ENCODE measurements at regions not wholly inside any gene's neighbourhood (a gene's known extent, or its start where the extent isn't known, plus 50 kb on each side); places are given as distances from the start of the nearest gene placed in this dataset.

DNA sequence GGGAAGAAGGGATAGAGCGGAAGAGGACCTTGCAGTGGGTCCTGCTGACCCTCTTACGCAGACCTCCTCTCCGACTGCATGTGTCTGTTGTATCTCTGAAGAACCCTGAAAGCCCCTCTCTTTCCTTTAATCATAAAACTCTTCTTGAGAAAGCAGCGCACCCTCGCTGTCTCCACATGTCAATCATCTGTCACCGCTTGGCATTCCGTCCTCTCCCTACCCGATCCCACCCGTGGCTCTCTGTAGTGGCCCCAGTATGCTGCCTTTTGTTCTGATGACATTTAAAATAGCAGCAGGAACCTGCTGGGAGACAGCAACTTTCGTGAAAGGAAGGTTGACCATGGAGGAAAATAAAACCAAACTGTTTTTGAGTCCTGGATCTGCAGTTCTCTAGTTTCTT, 582.9 kb upstream of the SALL3 start:
- Histone ChIP-seq H3K9me3 (ENCODE audit: control insufficient read depth, insufficient read depth, low read length) (peaks cover 3% of the 10 kb centered on the region; the same call in 1 of the 2 replicates), H3K9me2 (replicated peaks; ENCODE audit: control insufficient read depth, low read length) (no peaks in the 10 kb centered on the region), H3K4me2 (ENCODE audit: low read length) (no peak overlapping the region), H3K4me3 (ENCODE audit: low read length) (no peak overlapping the region), H3K27ac (ENCODE audit: low read depth, low read length) (no peak overlapping the region), H4K20me1 (ENCODE audit: control insufficient read depth, insufficient read depth, low read depth, low read length) (no peaks in the 10 kb centered on the region), H3K27me3 (ENCODE audit: control insufficient read depth, low read length) (no peaks in the 10 kb centered on the region), H3K36me3 (ENCODE audit: control insufficient read depth, low read length) (no peaks in the 10 kb centered on the region), H3K79me2 (ENCODE audit: control insufficient read depth, low read length) (no peaks in the 10 kb centered on the region), H3F3A (ENCODE audit: control insufficient read depth, insufficient read depth) (no peaks in the 10 kb centered on the region), H3K4me1 (ENCODE audit: control insufficient read depth, low read length) (no peaks in the 10 kb centered on the region)
- no peak for TF ChIP-seq EZH2phosphoT487 (IDR thresholded peaks at IDR 0.05; ENCODE audit: borderline replicate concordance, low read length)
- TF ChIP-seq, protein P1, sequence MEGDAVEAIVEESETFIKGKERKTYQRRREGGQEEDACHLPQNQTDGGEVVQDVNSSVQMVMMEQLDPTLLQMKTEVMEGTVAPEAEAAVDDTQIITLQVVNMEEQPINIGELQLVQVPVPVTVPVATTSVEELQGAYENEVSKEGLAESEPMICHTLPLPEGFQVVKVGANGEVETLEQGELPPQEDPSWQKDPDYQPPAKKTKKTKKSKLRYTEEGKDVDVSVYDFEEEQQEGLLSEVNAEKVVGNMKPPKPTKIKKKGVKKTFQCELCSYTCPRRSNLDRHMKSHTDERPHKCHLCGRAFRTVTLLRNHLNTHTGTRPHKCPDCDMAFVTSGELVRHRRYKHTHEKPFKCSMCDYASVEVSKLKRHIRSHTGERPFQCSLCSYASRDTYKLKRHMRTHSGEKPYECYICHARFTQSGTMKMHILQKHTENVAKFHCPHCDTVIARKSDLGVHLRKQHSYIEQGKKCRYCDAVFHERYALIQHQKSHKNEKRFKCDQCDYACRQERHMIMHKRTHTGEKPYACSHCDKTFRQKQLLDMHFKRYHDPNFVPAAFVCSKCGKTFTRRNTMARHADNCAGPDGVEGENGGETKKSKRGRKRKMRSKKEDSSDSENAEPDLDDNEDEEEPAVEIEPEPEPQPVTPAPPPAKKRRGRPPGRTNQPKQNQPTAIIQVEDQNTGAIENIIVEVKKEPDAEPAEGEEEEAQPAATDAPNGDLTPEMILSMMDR (IDR thresholded peaks at IDR 0.05; ENCODE audit: low read depth, low read length, poor library complexity, severe bottlenecking), result no peak

DNA sequence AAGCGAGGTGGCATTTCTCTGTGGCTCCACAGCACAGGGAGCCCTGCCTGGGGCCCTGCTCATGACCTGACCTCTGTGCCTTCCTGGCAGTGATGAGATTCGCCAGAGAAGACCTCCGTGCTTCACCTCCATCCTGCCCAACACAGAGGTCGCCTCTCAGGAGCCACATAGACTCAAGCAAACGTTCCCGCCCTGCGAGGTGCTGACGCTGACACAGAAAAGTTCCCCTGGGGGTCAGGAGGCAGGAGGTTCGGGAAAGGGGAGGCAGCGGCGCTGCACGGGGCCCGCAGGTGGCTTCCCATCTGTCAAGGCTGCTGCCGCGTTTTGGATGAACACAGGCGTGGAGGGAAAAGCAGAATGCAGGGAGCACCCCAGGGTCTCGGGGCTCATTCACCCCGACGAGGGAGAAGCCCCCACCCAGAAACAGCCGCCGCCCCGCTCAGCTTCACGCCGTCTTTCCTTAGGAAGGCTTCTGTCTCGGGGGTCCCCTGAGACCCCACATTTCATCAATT, 579.6 kb upstream of the SALL3 start:
- H4K20me1 ChIP-seq (ENCODE audit: control insufficient read depth, insufficient read depth, low read depth, low read length), result no peaks in the 10 kb centered on the region
- no peak overlapping the region for H3K4me3 ChIP-seq (ENCODE audit: low read length)
- H3K36me3 ChIP-seq (ENCODE audit: control insufficient read depth, low read length), result no peaks in the 10 kb centered on the region
- no peak overlapping the region for H3K4me2 ChIP-seq (ENCODE audit: low read length)
- no peaks in the 10 kb centered on the region; the same call in 1 of the 2 replicates for H3K9me3 ChIP-seq (ENCODE audit: control insufficient read depth, insufficient read depth, low read length)
- no peaks in the 10 kb centered on the region for H3K9me2 ChIP-seq (replicated peaks; ENCODE audit: control insufficient read depth, low read length)
- no peak overlapping the region for H3K27ac ChIP-seq (ENCODE audit: low read depth, low read length)
- H3K27me3 ChIP-seq (ENCODE audit: control insufficient read depth, low read length), result no peaks in the 10 kb centered on the region
- no peaks in the 10 kb centered on the region for H3K79me2 ChIP-seq (ENCODE audit: control insufficient read depth, low read length)
- no peaks in the 10 kb centered on the region for H3F3A ChIP-seq (ENCODE audit: control insufficient read depth, insufficient read depth)
- TF ChIP-seq, protein P1 (IDR thresholded peaks at IDR 0.05; ENCODE audit: low read depth, low read length, poor library complexity, severe bottlenecking), result no peak
- TF ChIP-seq EZH2phosphoT487 (IDR thresholded peaks at IDR 0.05; ENCODE audit: borderline replicate concordance, low read length), result no peak
- no peaks in the 10 kb centered on the region for H3K4me1 ChIP-seq (ENCODE audit: control insufficient read depth, low read length)

DNA sequence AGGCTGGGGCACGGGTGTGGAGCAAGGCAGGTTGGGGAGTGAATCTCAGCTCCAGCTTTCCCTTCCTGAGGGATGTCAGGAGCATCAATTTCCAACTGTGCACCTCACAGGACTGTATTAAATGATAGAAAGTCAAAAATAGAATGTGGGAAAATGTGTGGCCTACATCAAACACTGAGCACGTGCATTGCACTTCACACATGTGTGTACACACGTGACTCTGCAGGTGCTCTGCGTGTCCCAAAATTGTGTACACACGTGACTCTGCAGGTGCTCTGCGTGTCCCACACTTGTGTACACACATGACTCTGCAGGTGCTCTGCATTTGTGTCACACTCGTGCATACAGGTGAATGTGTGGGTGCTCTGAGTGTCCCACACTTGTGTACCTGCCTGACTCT, 577.2 kb upstream of the SALL3 start:
- no peaks in the 10 kb centered on the region for H3K9me2 ChIP-seq (replicated peaks; ENCODE audit: control insufficient read depth, low read length)
- H3K79me2 ChIP-seq (ENCODE audit: control insufficient read depth, low read length), result no peaks in the 10 kb centered on the region
- H3K4me2 ChIP-seq (ENCODE audit: low read length), result no peak overlapping the region
- H3K27ac ChIP-seq (ENCODE audit: low read depth, low read length), result no peak overlapping the region
- H3K4me1 ChIP-seq (ENCODE audit: control insufficient read depth, low read length), result no peaks in the 10 kb centered on the region
- H3K4me3 ChIP-seq (ENCODE audit: low read length), result no peak overlapping the region
- TF ChIP-seq EZH2phosphoT487 (IDR thresholded peaks at IDR 0.05; ENCODE audit: borderline replicate concordance, low read length), result no peak
- TF ChIP-seq, protein P1 (IDR thresholded peaks at IDR 0.05; ENCODE audit: low read depth, low read length, poor library complexity, severe bottlenecking), result no peak
- no peaks in the 10 kb centered on the region for H3F3A ChIP-seq (ENCODE audit: control insufficient read depth, insufficient read depth)
- H3K36me3 ChIP-seq (ENCODE audit: control insufficient read depth, low read length), result no peaks in the 10 kb centered on the region
- H3K27me3 ChIP-seq (ENCODE audit: control insufficient read depth, low read length), result no peaks in the 10 kb centered on the region
- no peaks in the 10 kb centered on the region for H4K20me1 ChIP-seq (ENCODE audit: control insufficient read depth, insufficient read depth, low read depth, low read length)
- H3K9me3 ChIP-seq (ENCODE audit: control insufficient read depth, insufficient read depth, low read length), result no peaks in the 10 kb centered on the region; the same call in 1 of the 2 replicates
